Left kidney (tissue), 1 donor: ENCODE measurements at regions not wholly inside any gene's neighbourhood (a gene's known extent, or its start where the extent isn't known, plus 50 kb on each side); places are given as distances from the start of the nearest gene placed in this dataset.

ENCODE experiments used
- DNase-seq: peaks from one replicate; pipeline ENCODE4 v3.0.0-alpha.2; 2013

DNA sequence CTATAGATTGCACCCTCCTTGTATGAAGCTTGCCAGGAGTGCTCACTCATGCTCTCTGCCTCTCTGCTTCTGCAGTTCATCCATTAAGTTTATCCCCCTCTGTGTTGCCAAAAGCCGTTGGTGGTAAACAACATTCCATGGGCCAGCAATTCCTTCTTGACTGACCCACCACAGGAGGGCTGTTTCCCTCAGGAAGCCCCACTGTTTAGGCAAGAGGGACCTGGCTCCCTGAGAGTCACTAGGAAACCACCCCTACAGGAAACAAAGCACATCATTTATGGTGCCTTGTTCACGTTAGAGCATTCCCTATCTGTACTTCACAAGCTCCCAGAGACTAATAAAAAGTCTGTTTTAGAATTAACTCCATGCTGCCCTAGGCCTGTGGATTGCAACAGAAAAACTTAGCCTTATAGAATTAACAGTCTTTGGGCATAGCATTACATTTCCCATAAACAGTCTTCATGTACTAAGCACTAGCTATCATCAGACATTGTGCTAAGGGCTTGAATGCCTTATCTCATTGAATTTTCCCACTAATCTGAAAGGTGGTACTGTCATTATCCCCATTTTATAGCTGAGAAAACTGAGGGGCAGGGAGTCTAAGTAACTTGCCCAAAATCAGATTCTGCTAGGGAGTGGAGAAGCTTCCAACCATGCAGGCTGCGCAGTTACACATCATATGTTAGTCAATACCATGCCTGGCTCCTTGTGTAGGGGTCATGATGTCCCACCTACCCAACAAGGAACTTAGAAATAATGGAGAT lies 149.9 kb downstream of the SHQ1 start:
- DNase-seq = no peak

DNA sequence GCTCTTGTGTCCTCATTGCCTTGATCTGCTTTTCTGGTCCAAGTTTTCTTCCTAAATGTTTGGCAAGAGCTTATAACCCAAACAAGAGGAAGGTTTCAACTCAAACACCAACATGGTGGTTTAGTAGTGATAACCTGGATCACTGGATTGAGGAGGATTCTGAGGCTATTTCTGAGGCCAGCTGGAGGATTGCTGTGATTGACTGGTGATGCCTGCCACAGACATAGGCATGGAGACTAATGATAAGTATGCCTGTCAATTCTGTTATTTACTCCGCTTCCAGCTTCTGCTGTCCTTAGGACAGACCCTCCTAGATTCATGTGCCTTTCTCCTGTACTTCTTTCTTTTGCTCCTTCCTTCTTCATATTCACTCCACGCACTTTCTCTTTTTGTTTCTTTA lies 150.5 kb downstream of the SHQ1 start:
- DNase-seq = no peak

DNA sequence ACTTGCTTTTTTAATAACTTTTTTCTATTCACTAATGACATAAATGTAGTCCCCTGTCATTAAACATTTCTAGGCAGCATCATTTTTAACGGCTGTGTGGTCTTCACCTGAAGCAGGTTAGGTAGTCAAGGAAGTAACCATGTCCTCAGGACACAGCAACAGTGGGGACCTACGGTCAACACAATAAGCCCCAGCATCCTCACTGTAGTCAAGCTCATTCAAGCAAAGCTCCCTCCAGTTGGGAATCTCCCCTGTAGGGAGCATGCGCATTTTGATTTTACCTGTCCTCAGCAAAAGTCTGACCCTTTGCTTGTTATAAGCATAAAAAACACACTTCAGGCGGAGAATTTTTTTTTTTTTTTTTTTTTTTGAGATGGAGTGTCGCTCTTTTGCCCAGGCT lies 151.4 kb downstream of the SHQ1 start:
- DNase-seq = no peak

DNA sequence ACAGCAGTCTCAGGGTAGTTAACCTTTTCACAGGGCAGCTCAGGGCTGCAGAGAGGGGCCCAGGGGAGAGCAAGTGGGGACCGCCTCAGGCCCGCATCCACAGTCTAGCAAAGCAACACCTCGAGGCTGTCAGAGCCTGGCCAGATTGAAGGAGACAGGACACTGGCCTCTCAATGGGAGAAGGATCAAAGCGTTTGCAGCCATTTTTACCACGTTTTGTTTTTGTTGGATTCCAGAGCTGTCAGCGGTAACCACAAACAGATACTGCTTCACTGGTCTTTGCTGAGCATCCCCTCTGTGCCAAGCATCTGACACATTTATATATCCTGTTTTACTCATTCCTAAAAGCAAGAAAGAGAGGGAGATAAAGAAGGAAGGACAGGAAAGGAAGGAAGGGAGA lies 153.8 kb downstream of the SHQ1 start:
- DNase-seq = no peak

DNA sequence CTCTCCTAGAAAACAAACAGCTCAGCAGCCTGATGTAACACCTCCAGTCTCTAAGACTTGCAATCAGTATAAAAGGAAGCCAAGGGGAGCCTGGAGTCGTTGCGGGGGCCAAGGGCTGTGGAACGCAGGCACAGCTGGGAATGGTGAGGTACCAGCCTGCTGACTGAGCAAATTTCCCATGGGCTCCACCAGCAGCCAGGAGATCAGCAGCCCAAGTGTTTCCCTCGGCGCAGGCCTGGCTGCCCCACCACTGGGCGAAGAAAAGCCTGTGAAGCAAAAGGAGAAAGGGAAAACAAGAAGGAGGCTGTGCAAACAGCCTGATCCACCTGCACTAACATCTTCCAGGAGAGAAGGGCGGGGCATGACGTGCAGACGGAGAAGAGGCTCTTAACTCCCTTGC lies 155.3 kb downstream of the SHQ1 start:
- DNase-seq = no peak

DNA sequence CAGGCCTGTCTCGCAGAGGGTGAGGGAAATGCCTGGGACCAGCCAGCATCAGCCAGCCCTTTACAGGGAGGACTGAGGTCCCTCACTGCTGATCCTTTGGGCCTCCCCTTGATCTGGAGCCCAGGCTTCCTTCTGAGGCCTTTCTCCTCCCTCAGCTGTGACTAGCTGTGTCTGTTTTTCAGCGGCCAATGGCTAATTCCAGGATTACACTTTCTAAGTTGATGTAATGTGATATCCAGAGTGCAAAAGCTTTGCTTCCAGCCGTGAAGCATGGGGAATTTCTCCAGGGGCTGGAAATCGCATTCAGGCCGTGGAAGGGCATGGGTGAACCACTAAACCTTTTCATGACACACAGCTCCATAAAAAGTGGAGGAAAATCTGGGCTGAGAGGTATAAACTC lies 157.6 kb downstream of the SHQ1 start:
- peak; percentile 52 for DNase-seq

DNA sequence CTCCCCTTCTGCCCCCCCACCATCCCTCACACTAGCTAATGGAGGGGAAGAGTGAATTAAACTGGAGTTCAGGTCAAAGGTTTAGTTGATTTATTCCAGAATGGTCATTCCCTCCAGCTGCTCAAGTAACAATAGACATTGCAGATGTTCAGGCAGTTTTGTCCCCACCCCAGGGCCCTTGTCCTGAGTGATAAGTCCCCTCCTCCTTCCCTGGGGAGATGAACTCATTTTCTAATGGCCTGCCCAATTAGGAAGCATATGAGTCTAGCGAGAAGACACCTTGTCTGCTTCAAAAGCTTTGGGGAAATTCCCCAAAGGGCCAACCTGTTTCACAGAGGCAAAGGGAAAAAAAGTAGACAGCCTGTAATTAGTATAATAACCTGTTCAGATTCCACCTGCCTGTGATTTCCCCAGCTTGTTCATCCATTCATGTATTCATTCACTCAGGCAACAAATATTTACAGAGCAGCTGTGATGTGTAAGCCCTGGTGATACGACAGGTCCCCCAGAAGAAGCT lies 165.3 kb downstream of the SHQ1 start:
- DNase-seq = peak; percentile 53

DNA sequence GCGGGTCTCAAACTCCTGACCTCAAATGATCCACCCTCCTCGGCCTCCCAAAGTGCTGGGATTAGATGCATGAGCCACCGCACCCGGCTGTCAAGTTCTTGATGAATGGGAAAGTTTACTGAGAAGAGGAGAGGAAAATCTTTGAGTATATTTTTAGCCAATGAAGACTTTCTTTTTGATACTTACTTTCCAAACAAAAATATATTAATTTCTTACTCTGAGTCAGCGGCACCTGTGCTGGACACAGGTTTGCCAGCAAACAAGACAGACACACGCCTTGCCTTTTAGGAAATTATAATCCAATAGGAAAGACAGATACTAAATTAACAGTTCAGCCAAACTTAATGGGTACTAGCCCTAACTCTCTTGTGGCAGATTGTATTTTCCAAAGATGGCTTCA lies 166.6 kb downstream of the SHQ1 start:
- DNase-seq = no peak

DNA sequence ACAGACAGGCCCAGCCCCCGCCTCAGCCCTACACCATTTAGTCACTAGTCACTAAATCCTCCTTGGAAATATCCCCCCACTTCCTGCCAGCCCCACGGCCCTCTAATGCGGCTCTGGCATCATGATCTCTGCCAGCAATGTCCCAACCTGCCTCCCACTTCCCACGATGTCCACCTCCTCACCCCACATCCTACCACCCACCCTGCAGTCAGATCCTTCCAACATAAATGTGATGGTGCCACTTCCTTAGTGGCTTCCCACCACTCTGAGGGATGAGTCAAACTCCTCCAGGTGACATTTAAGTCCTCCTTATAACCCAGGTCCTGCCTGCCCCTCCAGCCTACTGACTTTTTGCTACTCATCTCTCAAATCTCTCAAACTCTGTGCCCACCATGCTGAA lies 167.5 kb downstream of the SHQ1 start:
- no peak for DNase-seq

DNA sequence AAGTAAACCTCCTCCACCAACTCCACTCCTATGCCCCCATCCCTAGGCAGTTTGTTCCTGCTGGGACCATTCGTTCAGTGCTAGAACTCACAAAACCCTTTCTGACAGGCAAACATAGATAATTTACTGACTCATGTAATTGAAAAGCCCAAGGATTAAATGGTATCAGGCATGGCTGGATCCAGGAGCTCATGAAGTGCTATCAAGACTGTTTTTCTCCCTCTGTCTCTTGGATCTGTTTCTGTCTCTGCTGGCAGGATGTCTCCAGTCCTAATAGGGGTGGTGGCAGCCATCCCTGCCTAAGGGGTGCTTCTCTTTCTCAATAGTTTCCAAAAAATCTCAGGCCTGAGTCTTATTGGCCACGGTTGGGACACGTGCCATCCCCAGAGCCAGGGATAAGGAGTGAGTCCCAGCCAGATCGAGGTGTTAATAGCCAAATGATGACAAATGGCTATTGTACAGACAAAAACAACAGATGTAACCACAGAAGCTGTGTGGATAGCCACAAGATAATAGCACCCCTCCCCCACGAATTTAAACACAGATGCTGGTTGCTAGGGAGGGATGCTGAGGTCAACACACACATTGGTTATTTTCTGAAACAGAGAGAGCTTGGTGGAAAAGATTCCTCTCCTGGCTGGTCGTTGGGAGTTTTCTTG lies 168.6 kb downstream of the SHQ1 start:
- DNase-seq = no peak

DNA sequence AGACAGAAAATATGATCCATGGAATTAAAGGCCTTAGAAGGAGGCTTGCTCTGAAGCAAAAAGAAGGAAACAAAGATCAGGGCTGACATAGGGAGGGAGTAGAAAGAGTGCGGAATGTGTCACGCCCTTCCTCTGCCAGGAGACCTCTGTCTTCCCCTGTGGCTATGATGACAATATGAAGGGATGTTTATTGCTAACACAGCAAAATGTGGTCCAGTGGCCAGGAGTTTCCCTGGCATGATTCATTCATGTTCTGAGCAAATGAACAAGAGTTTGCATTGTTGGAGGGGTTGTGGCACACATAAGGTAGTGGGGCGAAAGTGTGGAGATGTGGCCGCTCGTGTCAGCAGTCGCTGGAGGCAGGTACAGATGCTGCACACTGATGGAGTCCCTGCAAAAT lies 169.4 kb downstream of the SHQ1 start:
- no peak for DNase-seq

DNA sequence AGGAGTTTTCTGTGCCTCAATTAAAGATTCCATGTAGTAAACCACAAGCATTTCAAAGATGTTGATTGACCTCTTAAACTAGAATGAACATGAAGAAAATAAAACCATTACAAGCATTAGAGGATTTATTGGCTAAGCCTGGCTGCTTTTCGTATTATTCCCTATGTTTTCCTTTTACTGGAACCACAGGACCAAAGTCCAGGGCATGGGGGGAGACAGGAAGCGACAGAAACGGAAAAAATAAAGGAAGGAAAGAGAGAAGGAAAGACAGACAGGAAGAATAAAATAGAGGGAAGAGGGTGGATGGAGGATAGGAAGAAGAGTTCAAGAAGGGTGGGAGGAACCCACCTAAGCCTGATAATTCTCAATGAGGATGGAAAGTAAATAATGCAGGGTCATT lies 169.9 kb downstream of the SHQ1 start:
- no peak for DNase-seq

DNA sequence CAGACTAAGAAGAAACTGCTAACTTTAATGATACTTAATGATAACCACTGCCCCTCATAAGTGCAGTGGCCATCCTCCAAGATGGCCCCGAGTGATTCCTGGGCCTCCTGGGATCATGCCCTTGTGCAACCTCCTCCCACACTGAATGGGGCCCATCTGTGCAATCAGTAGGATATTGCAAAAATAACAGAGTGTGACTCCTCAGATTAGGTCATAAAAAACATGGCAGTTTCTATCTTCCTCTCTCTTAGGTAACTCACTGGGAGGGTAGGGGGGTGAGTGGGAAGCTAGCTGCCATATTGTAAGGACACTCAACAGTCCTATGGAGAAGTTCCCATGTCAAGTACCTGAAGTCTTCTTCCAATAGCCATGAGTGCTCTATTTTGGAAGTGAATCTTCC lies 173.0 kb downstream of the SHQ1 start:
- no peak for DNase-seq

DNA sequence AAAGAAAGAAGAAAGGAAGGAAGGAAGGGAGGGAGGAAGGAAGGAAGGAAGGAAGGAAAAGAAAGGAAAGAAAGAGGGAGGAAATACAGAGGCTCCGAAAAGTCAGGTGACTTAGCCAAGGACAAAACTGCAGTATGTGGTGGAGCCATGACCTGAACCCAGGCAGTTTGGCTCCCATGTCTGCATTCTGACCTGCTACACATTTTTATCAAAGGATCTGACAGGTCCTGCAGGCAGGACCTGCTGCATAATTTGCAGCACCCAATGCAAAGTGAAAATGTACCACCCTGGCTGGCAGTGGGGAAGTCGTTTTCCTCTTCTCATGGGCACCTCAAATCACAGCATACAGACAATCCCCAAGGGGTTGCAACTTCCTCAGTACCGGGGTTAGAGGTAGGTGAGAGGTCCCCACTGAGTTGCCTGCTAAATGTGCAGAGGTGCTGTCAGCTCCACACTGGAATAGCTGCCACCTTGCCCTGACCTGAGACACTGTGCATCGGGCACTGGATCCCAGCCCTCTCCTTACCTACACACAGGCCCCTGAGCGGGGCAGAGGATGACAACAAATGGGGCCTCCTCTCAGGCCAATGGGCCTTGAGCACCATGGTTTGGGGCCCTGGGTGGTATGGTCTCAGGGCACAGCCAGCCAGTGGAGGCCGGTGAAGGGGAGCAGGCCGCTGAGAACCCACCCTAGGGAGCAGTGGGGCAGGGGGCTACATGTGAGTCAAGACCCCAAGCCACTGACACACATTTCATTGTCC lies 175.1 kb downstream of the SHQ1 start:
- no peak for DNase-seq

DNA sequence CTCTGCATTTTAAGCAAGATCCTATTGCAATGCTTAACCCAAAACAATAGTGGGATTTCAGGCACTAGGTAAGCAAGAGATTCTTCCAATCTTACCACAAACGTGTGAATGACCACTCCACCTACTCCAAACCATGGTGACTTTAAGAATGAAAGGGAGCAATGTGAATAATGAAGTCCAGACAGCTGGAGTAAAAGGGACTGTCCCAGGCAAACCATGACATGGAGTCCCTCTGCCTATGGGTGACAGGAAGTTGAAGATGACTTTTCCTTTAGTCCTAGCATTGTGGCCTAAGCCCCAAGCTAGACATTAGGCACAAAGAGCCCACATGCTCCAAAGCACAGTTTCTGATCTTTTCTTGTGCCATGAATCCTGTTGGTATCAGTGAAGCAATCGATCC lies 179.0 kb downstream of the SHQ1 start:
- DNase-seq = no peak

DNA sequence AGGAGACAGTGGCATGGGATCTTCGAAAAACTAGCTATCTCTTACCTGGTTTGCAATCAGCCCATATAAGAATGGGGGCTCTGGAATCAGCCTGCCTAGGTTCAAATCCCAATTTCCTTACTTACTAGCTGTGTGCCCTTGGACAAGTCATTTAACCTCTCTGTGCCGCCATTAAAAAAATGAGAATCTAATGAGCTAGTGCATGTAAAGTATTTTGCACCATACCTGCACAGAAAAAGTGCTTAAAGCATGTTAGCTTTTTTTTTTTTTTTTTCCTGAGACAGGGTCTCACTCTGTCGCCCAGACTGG lies 181.8 kb downstream of the SHQ1 start:
- DNase-seq = no peak

DNA sequence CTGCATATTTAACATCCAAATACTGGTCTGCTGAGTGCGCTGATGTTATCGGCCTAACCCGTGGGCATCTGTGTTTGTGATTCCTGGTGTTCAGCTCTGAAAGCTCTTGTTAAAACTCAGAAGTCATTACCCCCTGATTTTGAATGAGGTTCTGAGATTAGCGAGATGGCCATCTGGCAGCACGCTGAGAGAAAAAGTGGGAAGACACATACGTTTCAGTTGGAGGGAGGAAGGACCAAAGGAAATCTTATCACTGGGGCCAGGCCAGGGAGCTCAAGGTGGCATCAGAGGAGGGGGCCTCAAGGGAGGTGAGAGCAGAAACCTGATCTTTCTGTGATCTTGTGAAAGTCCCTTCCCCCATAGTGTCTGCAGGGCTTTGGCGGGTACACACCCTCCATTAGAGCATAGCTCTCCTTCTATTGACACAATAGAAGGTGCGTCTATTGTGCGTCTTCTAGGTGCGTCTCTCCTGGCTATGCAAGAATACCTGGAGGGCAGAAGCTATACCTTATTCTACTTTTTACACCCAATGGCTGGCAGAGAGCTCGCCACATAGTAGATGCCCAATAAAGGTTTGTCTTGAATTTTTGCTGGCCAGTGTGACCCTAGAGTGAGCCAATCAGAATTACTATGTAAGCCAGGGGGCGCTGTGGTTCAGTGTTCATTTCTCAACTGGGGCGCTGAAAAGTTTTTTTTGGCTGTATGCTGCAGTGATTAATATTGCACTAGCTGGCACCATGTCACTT lies 182.4 kb downstream of the SHQ1 start:
- DNase-seq = no peak

DNA sequence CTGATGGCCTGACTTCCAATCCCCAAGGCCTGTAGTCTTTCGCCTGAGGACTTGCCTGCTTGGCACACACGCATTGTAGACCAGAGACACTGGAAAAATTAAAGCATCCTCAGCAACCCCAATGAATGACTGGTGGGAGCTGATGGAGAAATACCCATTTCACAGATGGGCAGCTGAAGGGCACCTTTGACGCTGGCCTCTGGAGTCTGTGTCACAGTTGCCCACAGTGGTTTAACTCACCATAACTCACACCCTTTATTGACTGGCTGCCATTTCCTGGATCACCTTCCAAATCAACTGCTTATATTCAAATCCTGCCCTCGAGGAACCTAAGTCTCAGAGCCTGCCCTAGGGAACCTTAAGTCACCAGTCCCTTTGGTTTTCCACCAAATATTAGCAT lies 183.1 kb downstream of the SHQ1 start:
- no peak for DNase-seq

DNA sequence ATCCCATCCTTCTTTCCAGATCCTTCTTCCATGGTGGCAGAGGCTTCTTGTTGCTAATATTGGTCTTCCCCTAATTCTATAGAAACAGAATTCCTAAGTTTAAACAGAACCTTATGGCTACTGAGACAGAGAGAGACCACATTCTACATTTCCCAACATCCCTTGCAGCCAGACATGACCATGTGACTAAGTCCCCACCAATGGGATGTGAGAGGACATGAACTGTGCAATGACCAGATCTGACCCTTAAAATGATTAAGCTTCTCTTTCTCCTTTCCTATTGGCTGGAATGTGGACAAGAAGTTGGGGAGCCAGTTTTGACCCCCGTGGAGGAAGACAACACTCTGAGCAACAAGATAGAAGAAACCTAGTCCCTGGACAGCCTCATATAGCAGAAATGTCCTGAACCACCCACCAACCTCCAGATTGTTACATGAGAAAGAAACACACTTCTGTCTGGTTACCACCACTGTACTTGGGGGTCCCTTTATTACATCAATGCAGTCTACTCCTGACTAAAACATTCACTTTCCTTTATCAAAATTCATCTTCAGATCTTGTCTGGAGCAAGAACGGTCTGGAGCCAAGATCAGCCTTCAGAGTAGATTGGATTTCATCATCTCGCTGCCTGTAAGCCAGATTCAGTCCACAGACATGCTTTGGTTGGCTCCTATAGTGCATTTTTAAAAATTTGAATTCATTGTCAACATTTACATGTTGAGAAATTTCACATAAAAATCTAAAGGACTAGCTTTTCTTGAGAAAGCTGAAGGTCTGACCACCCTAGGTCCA lies 183.9 kb downstream of the SHQ1 start:
- DNase-seq = no peak

DNA sequence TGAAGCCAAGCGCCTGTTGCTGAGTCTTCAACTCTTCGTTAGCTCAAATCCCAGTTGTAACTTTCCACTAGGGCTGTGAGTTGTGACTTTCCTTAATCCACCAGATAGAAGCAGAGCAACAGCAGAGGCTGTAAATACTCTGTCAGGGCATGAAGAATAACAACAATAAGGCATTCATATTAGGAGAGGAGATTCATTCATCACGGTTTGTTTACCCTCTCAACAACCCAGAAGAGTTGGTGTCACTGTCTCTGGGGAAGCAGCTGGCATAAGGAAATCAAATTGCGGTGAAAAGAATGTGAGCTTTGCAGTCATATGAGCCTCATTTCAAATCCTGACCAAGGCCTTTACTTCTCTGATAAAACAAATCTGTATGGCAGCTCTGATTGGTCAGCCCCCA lies 184.8 kb downstream of the SHQ1 start:
- DNase-seq = no peak

DNA sequence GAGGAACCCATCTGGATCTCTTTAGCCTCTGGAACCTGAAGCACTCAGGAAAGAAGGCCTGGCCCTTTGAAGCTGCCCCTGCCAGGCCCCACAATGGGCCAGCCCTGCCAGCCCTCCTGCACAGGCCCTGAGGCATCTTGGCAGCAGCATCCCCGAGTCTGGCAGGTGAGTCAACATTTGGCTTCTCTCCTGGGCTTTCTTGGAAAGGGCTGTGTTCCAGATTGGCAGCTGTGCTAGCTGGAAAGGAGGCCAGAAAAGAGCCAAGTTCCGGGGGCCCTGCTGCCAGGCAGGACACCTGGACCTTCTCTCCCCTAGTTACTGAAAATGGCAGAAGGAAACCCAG lies 187.2 kb downstream of the SHQ1 start:
- DNase-seq = no peak
